SU-DHL-6 (cell line): ENCODE measurements at regions not wholly inside any gene's neighbourhood (a gene's known extent, or its start where the extent isn't known, plus 50 kb on each side); places are given as distances from the start of the nearest gene placed in this dataset.
"Not testable (repeated sequence)": the region's sequence is repeated elsewhere in the genome, so short reads cannot be mapped to it uniquely, and the experiment has no call there.

Experiments used
- H2AFZ ChIP-seq: fragments of 200-600 bp; sonication (generic); 2 replicates; pipeline ENCODE4 v1.6.1; 2014; ENCODE audit warnings: low read depth, mild to moderate bottlenecking, moderate library complexity, mixed read lengths, antibody characterized with exemption, low read length; ENCODE audit not compliant: severe bottlenecking
- H3F3A ChIP-seq: fragments of 200-600 bp; shearing (Covaris generic); 2 replicates; pipeline ENCODE4 v1.6.0; 2016; ENCODE audit warnings: antibody characterized with exemption, mild to moderate bottlenecking; ENCODE audit not compliant: insufficient read depth
- H3K27ac ChIP-seq: fragments of 200-600 bp; sonication (generic); 2 replicates; pipeline ENCODE4 v1.5.1; 2016; ENCODE audit warnings: low read depth, mild to moderate bottlenecking, low read length, moderate library complexity, mixed read lengths
- H3K27me3 ChIP-seq: fragments of 200-600 bp; sonication (generic), shearing (Covaris generic); 2 replicates; pipeline ENCODE4 v1.6.0; 2014; ENCODE audit warnings: mild to moderate bottlenecking, low read length
- H3K36me3 ChIP-seq: fragments of 200-600 bp; sonication (generic); 2 replicates; pipeline ENCODE4 v1.6.1; 2014; ENCODE audit warnings: mild to moderate bottlenecking, low read length, mixed read lengths
- H3K4me2 ChIP-seq: fragments of 300-600, 200-600 bp; shearing (Covaris generic), sonication (generic); 2 replicates; pipeline ENCODE4 v1.6.0; 2014; ENCODE audit warnings: low read length, low read depth, mild to moderate bottlenecking; ENCODE audit not compliant: poor library complexity, severe bottlenecking
- H3K4me3 ChIP-seq: fragments of 200-600 bp; sonication (generic); 2 replicates; pipeline ENCODE4 v1.5.1; 2014; ENCODE audit warnings: antibody characterized with exemption, low read length, mild to moderate bottlenecking, mixed read lengths; ENCODE audit not compliant: insufficient read depth, poor library complexity, severe bottlenecking
- H3K79me2 ChIP-seq: fragments of 200-600 bp; sonication (generic); 2 replicates; pipeline ENCODE4 v1.6.1; 2014; ENCODE audit warnings: mild to moderate bottlenecking, low read length, moderate library complexity; ENCODE audit not compliant: insufficient read depth
- H3K9ac ChIP-seq: fragments of 200-600 bp; sonication (generic); 2 replicates; pipeline ENCODE4 v1.7.0; 2014; ENCODE audit warnings: mild to moderate bottlenecking, low read length
- H3K9me2 ChIP-seq: fragments of 200-600 bp; sonication (generic); replicated peaks from 2 replicates; pipeline ENCODE4 v1.6.1; 2014; ENCODE audit warnings: low read length; ENCODE audit not compliant: insufficient read depth
- H3K9me3 ChIP-seq: fragments of 200-600 bp; sonication (generic); 2 replicates; pipeline ENCODE4 v1.6.1; 2014; ENCODE audit warnings: low read length, mixed read lengths; ENCODE audit not compliant: insufficient read depth
- H4K20me1 ChIP-seq: fragments of 200-600 bp; sonication (generic); 2 replicates; pipeline ENCODE4 v1.6.1; 2014; ENCODE audit warnings: low read depth, mild to moderate bottlenecking, antibody characterized with exemption, low read length, moderate library complexity, mixed read lengths

GRCh38 chr2:87410371-87410770 lies 337.5 kb upstream of the PLGLB2 start:
- H3K79me2 ChIP-seq, H3K27me3 ChIP-seq, H3K36me3 ChIP-seq, H4K20me1 ChIP-seq, H3K9ac ChIP-seq, H3K9me3 ChIP-seq, H3K4me3 ChIP-seq, H3F3A ChIP-seq, H3K4me2 ChIP-seq, H3K9me2 ChIP-seq, H2AFZ ChIP-seq, H3K27ac ChIP-seq: not testable (repeated sequence)

GRCh38 chr2:87412036-87412820 lies 335.7 kb upstream of the PLGLB2 start:
- H3K9me2 ChIP-seq, H3K4me2 ChIP-seq: not testable (repeated sequence)

GRCh38 chr2:87414331-87414730 lies 333.6 kb upstream of the PLGLB2 start:
- not testable (repeated sequence) for H3K4me3 ChIP-seq, H4K20me1 ChIP-seq, H3K9me2 ChIP-seq, H3K9me3 ChIP-seq, H3K27me3 ChIP-seq, H3F3A ChIP-seq, H3K4me2 ChIP-seq, H3K79me2 ChIP-seq, H3K9ac ChIP-seq, H2AFZ ChIP-seq, H3K36me3 ChIP-seq, H3K27ac ChIP-seq

More at GRCh38 chr2:87412036-87412820, 335.7 kb upstream of the PLGLB2 start:
- H3F3A ChIP-seq, H3K9me3 ChIP-seq, H3K4me3 ChIP-seq, H4K20me1 ChIP-seq, H3K79me2 ChIP-seq, H3K27me3 ChIP-seq, H3K36me3 ChIP-seq, H3K9ac ChIP-seq, H2AFZ ChIP-seq, H3K27ac ChIP-seq: not testable (repeated sequence)

- not testable (repeated sequence) for H3K27me3 ChIP-seq, H3K9ac ChIP-seq, H3K4me3 ChIP-seq, H3K9me3 ChIP-seq, H3F3A ChIP-seq, H3K9me2 ChIP-seq, H3K27ac ChIP-seq, H3K4me2 ChIP-seq, H3K79me2 ChIP-seq, H2AFZ ChIP-seq, H3K36me3 ChIP-seq, H4K20me1 ChIP-seq
Measured at GRCh38 chr2:87414795-87415570, 332.9 kb upstream of the PLGLB2 start.

GRCh38 chr2:87415586-87416265 lies 332.2 kb upstream of the PLGLB2 start:
- not testable (repeated sequence) for H3K9ac ChIP-seq, H3K9me3 ChIP-seq, H3K4me3 ChIP-seq, H3K36me3 ChIP-seq, H4K20me1 ChIP-seq, H2AFZ ChIP-seq, H3K79me2 ChIP-seq, H3K4me2 ChIP-seq, H3K9me2 ChIP-seq, H3K27ac ChIP-seq, H3K27me3 ChIP-seq, H3F3A ChIP-seq

- H3K36me3 ChIP-seq, H3K4me2 ChIP-seq, H2AFZ ChIP-seq, H4K20me1 ChIP-seq, H3K27me3 ChIP-seq, H3K9me2 ChIP-seq, H3K27ac ChIP-seq, H3K9me3 ChIP-seq, H3K79me2 ChIP-seq, H3F3A ChIP-seq, H3K9ac ChIP-seq, H3K4me3 ChIP-seq: not testable (repeated sequence)
Measured at GRCh38 chr2:87416266-87416592, 331.7 kb upstream of the PLGLB2 start.

- not testable (repeated sequence) for H3K27ac ChIP-seq, H3K9me3 ChIP-seq, H3K79me2 ChIP-seq, H3F3A ChIP-seq, H2AFZ ChIP-seq, H3K27me3 ChIP-seq, H3K9me2 ChIP-seq, H3K4me3 ChIP-seq, H4K20me1 ChIP-seq, H3K36me3 ChIP-seq, H3K9ac ChIP-seq, H3K4me2 ChIP-seq
Measured at GRCh38 chr2:87417147-87417546, 330.7 kb upstream of the PLGLB2 start.
